ENCODE measurements at regions not wholly inside any gene's neighbourhood (a gene's known extent, or its start where the extent isn't known, plus 50 kb on each side); places are given as distances from the start of the nearest gene placed in this dataset.

DNA sequence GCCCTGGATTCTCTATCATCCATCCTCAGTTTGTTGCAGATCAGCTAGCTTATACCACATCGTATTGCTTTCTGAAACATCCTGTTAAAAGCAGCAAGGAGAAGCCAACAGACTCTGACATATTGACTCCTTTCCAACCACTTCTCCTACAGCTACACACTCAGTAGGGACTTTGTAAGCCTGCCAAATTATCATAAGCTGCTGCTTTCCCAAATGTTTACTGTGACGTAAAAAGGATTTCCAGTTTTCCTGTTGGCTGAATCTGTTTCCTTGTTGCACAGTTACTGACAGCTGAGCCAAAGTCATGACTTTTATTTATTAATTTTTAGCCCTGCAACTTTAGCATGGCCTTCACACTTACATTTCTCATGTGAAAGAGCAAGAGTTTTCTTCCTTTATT is 294.3 kb downstream of the KCNJ3 start:
- TF ChIP-seq, protein P1, sequence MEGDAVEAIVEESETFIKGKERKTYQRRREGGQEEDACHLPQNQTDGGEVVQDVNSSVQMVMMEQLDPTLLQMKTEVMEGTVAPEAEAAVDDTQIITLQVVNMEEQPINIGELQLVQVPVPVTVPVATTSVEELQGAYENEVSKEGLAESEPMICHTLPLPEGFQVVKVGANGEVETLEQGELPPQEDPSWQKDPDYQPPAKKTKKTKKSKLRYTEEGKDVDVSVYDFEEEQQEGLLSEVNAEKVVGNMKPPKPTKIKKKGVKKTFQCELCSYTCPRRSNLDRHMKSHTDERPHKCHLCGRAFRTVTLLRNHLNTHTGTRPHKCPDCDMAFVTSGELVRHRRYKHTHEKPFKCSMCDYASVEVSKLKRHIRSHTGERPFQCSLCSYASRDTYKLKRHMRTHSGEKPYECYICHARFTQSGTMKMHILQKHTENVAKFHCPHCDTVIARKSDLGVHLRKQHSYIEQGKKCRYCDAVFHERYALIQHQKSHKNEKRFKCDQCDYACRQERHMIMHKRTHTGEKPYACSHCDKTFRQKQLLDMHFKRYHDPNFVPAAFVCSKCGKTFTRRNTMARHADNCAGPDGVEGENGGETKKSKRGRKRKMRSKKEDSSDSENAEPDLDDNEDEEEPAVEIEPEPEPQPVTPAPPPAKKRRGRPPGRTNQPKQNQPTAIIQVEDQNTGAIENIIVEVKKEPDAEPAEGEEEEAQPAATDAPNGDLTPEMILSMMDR (IDR thresholded peaks at IDR 0.05), result no peak
- no peak for TF ChIP-seq EP300 (IDR thresholded peaks at IDR 0.05)

Measured in ovary (tissue), 3 donors.